Central memory CD8-positive, alpha-beta T cell (primary cell): ENCODE measurements at regions not wholly inside any gene's neighbourhood (a gene's known extent, or its start where the extent isn't known, plus 50 kb on each side); places are given as distances from the start of the nearest gene placed in this dataset.

Experiments
- ATAC-seq: fragments of 150-1000 bp; cut with Tn5 transposase; replicated peaks from 2 replicates; pipeline ENCODE4 v1.10.0; 2022; ENCODE audit warnings: mild to moderate bottlenecking, moderate FRiP score, moderate number of reproducible peaks; ENCODE audit not compliant: poor library complexity, severe bottlenecking; ENCODE audit errors: extremely low read depth
- DNase-seq, 2 donors: peaks; one replicate each; pipeline ENCODE4 v3.0.0; 2021; ENCODE audit warnings: low spot score in 2 of 2
- H3K27ac Mint-ChIP-seq: one replicate; pipeline ENCODE4 v1.8.0; 2022; ENCODE audit warnings: low read depth, mild to moderate bottlenecking, moderate library complexity, mixed read lengths
- H3K27me3 Mint-ChIP-seq: one replicate; pipeline ENCODE4 v1.8.0; 2022; ENCODE audit warnings: mixed read lengths
- H3K36me3 Mint-ChIP-seq: one replicate; pipeline ENCODE4 v1.8.0; 2022; ENCODE audit warnings: mild to moderate bottlenecking, moderate library complexity, mixed read lengths; ENCODE audit not compliant: insufficient read depth
- H3K4me1 Mint-ChIP-seq: one replicate; pipeline ENCODE4 v1.8.0; 2022; ENCODE audit warnings: mixed read lengths
- H3K4me3 Mint-ChIP-seq: one replicate; pipeline ENCODE4 v1.8.0; 2022; ENCODE audit warnings: mild to moderate bottlenecking, moderate library complexity, mixed read lengths
- H3K9me3 Mint-ChIP-seq: one replicate; pipeline ENCODE4 v1.8.0; 2022; ENCODE audit warnings: mixed read lengths

DNA sequence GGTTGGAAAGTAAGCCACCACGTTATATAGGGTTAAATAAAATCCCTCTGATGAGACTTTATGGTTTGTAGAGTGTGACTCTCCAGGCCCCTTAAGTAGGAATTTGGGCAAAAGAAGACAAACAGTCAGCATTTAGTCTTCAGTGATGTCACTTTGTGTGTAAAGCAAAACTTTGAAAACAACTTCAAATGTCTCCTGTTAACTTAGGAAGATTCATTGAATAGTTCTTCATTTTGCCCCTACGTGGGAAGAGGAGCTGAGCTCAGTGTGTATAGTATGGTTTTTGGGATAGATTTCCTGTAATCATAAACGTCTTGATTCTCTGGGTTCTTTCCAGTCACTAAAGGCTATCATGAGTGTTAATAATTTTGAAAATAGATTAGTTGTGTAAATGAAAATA is 101.3 kb downstream of the GADD45G start:
- ATAC-seq, result no peak
- Mint-ChIP-seq H3K36me3 (no peaks in the 10 kb centered on the region), H3K9me3 (no peaks in the 10 kb centered on the region), H3K27ac (no peak overlapping the region), H3K27me3 (peaks cover 37% of the 10 kb centered on the region), H3K4me3 (no peak overlapping the region), H3K4me1 (no peaks in the 10 kb centered on the region)
- no peak for DNase-seq

DNA sequence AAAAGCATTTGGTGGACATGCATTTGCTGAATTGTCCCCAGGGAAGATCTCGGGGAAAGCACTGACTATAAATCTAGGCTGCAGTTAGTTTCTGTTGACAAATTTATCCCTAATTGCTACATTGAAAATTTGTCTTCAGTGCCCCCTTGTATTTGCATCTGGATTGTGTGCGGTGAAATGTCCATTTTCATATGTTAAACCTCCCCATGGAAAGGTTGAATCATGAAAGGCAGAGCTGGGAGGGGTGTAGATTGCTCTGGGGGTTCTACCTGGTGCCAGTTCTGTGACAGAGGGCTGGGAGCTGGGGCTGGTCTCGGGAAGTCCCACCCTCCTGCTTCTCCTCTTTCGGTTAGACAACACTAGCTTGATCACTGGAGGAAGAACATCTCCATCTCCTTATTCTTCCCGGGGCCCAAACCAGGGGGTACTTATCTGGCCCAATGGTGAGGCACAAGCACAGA is 101.9 kb downstream of the GADD45G start:
- H3K9me3 Mint-ChIP-seq, result no peaks in the 10 kb centered on the region
- no peak overlapping the region for H3K27ac Mint-ChIP-seq
- H3K4me3 Mint-ChIP-seq, result no peak overlapping the region
- no peak for ATAC-seq
- no peaks in the 10 kb centered on the region for H3K36me3 Mint-ChIP-seq
- no peak for DNase-seq
- no peaks in the 10 kb centered on the region for H3K4me1 Mint-ChIP-seq
- H3K27me3 Mint-ChIP-seq, result peaks cover 37% of the 10 kb centered on the region

DNA sequence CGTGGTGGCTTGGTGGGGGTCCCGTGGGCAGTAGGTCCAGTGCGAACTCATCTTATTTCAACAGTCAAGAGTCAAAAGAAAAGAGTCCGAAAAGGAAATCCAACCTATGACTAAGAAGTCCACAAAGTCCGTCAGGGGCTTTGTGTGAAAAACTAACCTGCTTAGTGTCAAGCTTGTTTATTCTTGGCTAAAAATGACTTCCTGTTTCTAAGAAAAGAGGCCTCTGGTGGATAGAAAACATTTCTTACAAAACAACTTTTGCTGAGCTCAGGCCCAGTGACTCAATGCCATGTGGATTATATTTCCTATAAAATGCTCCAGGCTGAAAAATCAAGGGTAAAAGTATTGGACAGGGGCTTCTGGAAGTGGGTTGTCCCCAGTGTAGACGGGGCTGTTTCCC is 105.9 kb downstream of the GADD45G start:
- H3K4me3 Mint-ChIP-seq, result no peak overlapping the region

DNA sequence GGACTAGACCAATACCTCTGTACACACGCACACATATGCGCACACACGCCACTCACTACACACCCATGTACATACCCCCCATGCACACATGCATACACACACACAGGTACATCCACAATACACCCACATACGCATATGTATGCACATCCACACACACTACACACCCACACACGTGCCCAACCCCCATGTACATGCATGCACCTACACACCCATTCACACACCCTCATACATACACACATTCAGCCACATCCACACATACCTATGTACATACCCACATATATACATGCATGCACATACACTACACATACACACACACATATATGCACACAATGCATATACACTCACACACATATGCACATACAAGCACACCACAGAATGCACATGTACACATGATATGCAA is 107.1 kb downstream of the GADD45G start:
- H3K4me3 Mint-ChIP-seq, result no peak overlapping the region
- no peaks in the 10 kb centered on the region for H3K36me3 Mint-ChIP-seq
- no peaks in the 10 kb centered on the region for H3K9me3 Mint-ChIP-seq
- peaks cover 19% of the 10 kb centered on the region for H3K27me3 Mint-ChIP-seq
- no peak for DNase-seq
- ATAC-seq, result no peak
- H3K27ac Mint-ChIP-seq, result no peak overlapping the region
- no peaks in the 10 kb centered on the region for H3K4me1 Mint-ChIP-seq

More for the DNA sequence above, 105.9 kb downstream of the GADD45G start:
- H3K4me1 Mint-ChIP-seq, result no peaks in the 10 kb centered on the region
- DNase-seq (no peak), ATAC-seq (no peak)
- H3K27me3 Mint-ChIP-seq, result peaks cover 19% of the 10 kb centered on the region
- H3K9me3 Mint-ChIP-seq, result no peaks in the 10 kb centered on the region
- no peaks in the 10 kb centered on the region for H3K36me3 Mint-ChIP-seq
- no peak overlapping the region for H3K27ac Mint-ChIP-seq

DNA sequence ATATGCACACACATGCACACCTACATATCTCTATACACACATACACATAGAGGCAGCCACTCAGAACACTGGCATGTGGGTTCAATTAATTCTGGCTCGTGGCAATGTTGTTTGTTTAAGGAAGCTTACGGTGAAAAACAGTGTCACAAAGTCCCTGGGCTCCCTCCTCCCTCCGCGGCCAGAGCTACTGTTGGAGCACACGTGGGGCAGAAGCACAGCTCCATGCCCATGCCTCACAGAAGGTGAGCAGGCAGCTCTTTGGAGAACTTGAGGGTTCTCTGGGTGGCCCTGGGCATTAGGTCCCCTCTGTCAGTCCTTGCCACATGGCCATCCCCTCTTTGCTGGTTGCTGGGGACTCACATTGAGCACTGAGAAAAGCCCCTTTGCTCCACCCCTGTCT is 107.5 kb downstream of the GADD45G start:
- ATAC-seq (no peak), DNase-seq (no peak)
- Mint-ChIP-seq H3K4me1 (no peaks in the 10 kb centered on the region), H3K4me3 (no peak overlapping the region), H3K9me3 (no peaks in the 10 kb centered on the region), H3K36me3 (no peaks in the 10 kb centered on the region), H3K27ac (no peak overlapping the region), H3K27me3 (peaks cover 19% of the 10 kb centered on the region)

DNA sequence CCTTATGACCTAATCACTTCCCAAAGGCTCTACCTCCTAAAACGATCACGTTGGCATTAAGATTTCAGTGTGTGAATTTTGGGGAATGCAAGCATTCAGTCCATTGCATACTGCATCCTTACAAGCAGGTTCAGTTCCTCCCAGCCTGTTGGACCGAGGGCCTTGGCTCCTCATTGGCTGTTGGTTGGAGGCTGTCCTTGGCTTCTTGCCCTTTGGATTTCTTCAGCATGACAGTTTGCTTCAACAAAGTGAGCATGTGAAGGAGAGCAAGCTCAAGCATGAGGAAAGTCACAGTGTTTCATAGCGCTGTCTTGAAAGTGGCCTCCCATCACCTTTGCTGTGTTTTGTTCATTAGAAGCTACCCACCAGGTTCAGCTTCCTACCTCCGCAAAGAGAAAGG is 109.5 kb downstream of the GADD45G start:
- H3K27ac Mint-ChIP-seq, result no peak overlapping the region
- no peak for DNase-seq
- no peaks in the 10 kb centered on the region for H3K4me1 Mint-ChIP-seq
- no peak overlapping the region for H3K4me3 Mint-ChIP-seq
- H3K9me3 Mint-ChIP-seq, result no peaks in the 10 kb centered on the region
- no peaks in the 10 kb centered on the region for H3K36me3 Mint-ChIP-seq
- ATAC-seq, result no peak
- peaks cover 5% of the 10 kb centered on the region for H3K27me3 Mint-ChIP-seq

DNA sequence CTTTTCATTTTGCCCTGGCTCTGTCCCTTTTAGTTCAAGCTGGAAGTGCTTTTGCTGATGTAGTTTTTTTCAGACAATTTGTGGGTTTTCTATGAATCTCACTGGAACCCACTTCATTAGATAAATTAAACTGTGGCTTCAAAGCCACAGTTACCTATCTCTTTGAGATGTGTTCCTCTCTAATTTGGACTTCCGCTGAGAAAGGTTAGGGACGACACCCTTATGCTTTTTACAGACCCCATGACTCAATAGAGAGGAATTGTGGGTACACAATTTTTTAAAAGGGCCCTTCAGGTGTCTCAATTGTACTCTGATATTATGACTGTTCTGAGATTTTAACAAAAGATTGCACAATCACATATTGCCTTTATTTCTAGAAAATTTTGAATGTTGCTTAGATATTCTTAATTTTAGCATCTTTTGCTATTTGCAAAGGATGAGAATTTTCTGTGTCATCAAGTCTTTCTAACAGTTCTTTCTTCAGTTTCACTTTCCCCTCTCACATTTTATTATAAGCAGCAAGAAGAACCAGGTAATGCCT is 110.6 kb downstream of the GADD45G start:
- Mint-ChIP-seq H3K27ac (no peak overlapping the region), H3K4me3 (no peak overlapping the region), H3K36me3 (no peaks in the 10 kb centered on the region), H3K27me3 (no peaks in the 10 kb centered on the region), H3K4me1 (no peaks in the 10 kb centered on the region), H3K9me3 (no peaks in the 10 kb centered on the region)
- ATAC-seq, result no peak
- DNase-seq, result no peak

DNA sequence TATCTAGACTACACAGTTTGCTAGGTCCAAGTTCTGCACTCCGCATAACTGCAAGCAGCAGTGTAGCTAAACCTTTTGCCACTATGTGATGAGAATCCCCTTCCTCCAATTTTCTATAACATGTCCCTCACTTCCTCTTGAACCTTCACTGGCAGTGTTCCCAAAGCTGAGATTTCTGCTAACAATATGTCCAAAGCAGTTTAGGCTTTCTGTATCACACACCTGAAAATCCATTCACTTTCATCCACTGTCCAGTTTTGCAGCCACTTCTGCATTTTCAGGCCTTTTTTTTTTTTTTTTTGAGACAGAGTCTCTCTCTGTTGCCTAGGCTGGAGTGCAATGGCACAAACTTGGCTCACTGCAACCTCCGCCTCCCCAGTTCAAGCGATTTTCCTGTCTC is 111.1 kb downstream of the GADD45G start:
- Mint-ChIP-seq H3K27ac (no peak overlapping the region), H3K4me3 (no peak overlapping the region), H3K27me3 (no peaks in the 10 kb centered on the region), H3K9me3 (no peaks in the 10 kb centered on the region), H3K4me1 (no peaks in the 10 kb centered on the region), H3K36me3 (no peaks in the 10 kb centered on the region)
- DNase-seq (no peak), ATAC-seq (no peak)

DNA sequence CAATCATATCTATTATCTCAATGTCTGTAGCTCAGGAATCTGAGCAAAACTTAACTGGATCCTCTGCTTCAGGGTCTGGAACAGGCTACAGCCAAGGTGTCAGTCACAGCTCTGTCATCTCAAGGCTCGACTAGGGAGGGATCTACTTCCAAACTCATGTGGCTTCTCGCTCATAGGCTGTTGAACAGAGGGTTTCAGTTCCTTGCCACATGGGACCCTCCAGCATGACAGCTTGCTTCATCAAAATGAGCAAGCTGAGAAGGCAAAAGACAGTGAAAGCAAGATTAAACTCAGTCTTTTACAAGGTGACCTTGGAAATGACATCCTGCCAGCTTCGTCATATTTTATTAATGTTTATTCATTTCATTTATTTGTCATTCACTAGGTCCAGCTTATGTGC is 111.7 kb downstream of the GADD45G start:
- Mint-ChIP-seq H3K4me3 (no peak overlapping the region), H3K27me3 (no peaks in the 10 kb centered on the region), H3K27ac (no peak overlapping the region), H3K36me3 (no peaks in the 10 kb centered on the region), H3K9me3 (no peaks in the 10 kb centered on the region), H3K4me1 (no peaks in the 10 kb centered on the region)
- DNase-seq, result no peak
- ATAC-seq, result no peak

DNA sequence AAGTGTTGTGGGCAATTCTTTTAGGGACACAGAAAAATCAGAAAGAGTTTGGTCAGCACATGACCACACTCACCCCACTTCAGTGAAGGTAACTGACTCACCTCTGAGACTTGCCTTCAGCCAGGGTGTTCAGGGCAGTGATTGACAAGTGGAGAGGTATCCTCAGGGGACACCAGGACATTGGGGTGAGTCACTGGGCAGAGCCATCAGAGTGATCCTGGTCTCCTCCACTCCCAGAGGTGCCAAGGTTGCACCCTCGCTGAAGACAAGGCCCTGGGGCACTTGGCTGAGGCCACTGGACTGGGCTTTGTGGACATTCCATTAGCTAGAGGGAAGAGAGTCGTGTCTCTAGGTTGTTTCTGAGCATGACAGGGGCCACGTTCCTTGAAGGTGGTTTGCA is 113.4 kb downstream of the GADD45G start:
- no peak overlapping the region for H3K27ac Mint-ChIP-seq
- DNase-seq (no peak), ATAC-seq (no peak)
- H3K4me1 Mint-ChIP-seq, result no peaks in the 10 kb centered on the region
- peaks cover 11% of the 10 kb centered on the region for H3K27me3 Mint-ChIP-seq
- no peak overlapping the region for H3K4me3 Mint-ChIP-seq
- H3K36me3 Mint-ChIP-seq, result no peaks in the 10 kb centered on the region
- H3K9me3 Mint-ChIP-seq, result no peaks in the 10 kb centered on the region

DNA sequence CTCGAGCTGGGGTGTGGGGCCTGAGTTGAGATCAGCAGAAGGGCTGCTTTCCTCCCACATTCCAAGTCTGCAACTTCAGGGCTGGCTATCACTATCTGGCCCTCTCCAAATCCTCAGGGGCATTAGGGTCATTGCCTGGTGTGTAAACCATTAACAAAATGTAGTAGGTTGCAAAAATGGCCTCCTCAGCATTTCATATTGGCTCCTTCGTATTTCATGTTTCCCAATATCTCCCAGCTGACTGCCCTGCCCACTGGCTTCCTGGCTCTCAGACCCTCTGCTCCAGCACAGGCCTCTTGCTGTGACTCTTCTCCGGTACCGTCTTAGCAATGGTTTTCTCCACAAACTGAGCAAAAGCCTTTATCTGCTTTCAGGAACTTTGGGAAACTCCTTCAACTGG is 113.8 kb downstream of the GADD45G start:
- no peaks in the 10 kb centered on the region for H3K4me1 Mint-ChIP-seq
- peaks cover 12% of the 10 kb centered on the region for H3K27me3 Mint-ChIP-seq

DNA sequence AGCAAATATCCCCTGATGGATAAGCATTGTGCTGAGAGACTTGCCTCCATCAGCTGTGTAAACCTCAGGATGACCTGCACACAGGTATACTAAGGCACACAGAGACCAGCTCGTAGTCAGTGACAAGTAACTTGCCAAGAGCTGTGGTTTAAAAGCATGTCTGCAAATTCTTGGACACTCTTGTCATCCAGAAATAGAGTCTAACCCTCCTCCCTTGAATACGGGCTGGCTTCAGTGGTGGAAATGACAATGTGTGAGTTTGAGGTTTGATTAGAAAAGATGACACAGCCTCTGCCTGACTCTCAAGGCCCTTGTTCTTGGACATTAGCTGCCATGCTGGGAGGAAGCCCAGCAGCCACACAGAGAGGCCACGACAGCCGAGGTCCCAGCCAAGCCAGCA is 114.4 kb downstream of the GADD45G start:
- H3K27me3 Mint-ChIP-seq, result peaks cover 12% of the 10 kb centered on the region
- no peak overlapping the region for H3K4me3 Mint-ChIP-seq
- no peaks in the 10 kb centered on the region for H3K4me1 Mint-ChIP-seq
- H3K36me3 Mint-ChIP-seq, result no peaks in the 10 kb centered on the region
- ATAC-seq (no peak), DNase-seq (no peak)
- H3K27ac Mint-ChIP-seq, result no peak overlapping the region
- no peaks in the 10 kb centered on the region for H3K9me3 Mint-ChIP-seq

More for the DNA sequence above, 113.8 kb downstream of the GADD45G start:
- ATAC-seq (no peak), DNase-seq (no peak)
- H3K9me3 Mint-ChIP-seq, result no peaks in the 10 kb centered on the region
- no peak overlapping the region for H3K27ac Mint-ChIP-seq
- no peak overlapping the region for H3K4me3 Mint-ChIP-seq
- H3K36me3 Mint-ChIP-seq, result no peaks in the 10 kb centered on the region

DNA sequence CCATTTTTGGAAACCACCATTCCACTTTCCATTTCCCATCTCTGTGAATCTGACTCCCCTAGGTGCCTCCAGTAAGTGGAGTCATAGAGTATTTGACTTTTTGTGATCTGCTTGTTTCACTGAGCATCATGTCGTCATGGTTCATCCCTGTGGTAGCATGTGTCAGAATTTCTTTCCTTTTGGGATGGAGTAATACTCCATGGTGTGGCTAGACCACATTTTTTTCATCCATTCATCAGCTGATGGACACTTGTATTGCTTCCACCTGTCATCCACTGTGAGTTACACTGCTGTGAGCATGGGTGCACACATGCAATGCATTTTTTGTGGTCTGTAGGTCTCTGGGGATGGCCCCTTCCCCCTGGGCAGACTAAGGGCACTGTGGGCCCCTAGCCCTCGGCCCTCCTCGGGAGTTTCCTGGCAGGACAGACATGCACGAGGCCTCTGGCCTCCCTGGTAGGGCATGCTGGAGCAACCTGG is 115.9 kb downstream of the GADD45G start:
- Mint-ChIP-seq H3K27me3 (peaks cover 12% of the 10 kb centered on the region), H3K36me3 (no peaks in the 10 kb centered on the region), H3K4me3 (no peak overlapping the region), H3K9me3 (no peaks in the 10 kb centered on the region), H3K27ac (no peak overlapping the region), H3K4me1 (no peaks in the 10 kb centered on the region)
- ATAC-seq, result no peak
- no peak for DNase-seq
